ENCODE measurements at regions not wholly inside any gene's neighbourhood (a gene's known extent, or its start where the extent isn't known, plus 50 kb on each side); places are given as distances from the start of the nearest gene placed in this dataset.

- TF ChIP-seq ZNF8 (CRISPR knock-in tag; IDR thresholded peaks at IDR 0.05) (no peak), PATZ1 (CRISPR knock-in tag; IDR thresholded peaks at IDR 0.05; ENCODE audit: borderline replicate concordance) (no peak), RARB (CRISPR knock-in tag; IDR thresholded peaks at IDR 0.05) (no peak)
Measured at GRCh38 chr4:136150046-136150445, 1382.2 kb downstream of the PCDH18 start.

All from SK-N-SH treated with all-trans-retinoic acid at 6 μM for 48 hours (cell line).